DMS153 (cell line): ENCODE measurements at regions not wholly inside any gene's neighbourhood (a gene's known extent, or its start where the extent isn't known, plus 50 kb on each side); places are given as distances from the start of the nearest gene placed in this dataset.

Source experiments
- DNase-seq: peaks from one replicate; lab custom pipeline; 2025; lab: John Stamatoyannopoulos, UW

DNA sequence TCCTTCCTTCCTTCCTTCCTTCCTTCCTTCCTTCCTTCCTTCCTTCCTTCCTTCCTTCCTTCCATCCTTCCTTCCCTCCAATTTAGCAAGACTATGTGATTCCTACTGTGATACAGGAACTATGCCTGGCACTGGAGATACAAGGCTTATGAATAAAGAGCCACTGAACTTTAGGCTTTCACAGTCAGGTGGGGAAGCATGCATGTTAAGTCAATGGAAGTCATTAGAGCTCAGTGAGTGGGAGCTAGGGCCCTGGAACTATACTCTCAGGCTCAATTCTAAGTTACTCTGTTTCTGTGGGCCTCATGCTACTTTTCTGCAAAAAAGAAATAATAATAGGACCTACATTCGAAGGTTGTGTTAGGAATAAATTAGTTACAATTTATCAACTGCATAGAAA lies 527.6 kb upstream of the ZEB2 start:
- DNase-seq: no peak

DNA sequence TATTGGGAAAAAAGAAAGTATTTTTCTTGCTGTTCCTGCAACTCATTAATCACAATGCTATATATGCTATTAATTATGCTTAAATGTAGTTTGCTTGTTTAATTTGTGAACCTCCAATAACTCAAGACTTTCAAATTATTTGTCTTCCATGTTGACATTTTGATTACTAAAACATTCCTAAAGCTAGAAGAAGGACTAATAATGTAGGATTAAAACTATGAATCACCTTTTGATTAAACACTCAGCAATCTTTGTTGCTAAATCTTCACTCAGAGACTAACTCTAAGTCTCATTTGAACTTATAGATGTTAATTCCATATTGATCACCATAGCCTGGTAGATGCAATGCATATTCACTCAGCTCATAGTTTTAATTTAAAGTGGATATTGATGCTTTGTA lies 524.6 kb upstream of the ZEB2 start:
- no peak for DNase-seq

DNA sequence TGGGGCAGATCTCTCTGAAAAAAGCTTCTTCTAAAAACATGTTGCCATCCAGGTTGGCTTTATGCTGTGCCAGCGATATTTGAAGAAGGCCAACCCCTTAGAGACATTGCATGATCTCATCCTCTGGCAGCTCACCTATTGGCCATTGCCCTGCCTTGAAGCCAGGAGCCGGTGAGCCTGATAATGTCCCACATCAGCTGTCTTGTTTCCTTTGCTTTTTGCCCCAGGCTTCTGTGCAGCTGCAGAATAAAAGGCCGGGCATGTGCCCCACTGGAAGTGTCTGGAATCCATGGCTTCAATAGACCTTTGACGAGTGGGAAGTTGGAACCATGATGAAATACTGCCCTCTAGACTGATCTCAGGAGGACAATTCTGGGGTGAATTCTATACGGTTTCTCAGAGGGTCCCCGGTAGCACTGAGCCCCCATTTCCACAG lies 523.5 kb upstream of the ZEB2 start:
- DNase-seq: no peak

DNA sequence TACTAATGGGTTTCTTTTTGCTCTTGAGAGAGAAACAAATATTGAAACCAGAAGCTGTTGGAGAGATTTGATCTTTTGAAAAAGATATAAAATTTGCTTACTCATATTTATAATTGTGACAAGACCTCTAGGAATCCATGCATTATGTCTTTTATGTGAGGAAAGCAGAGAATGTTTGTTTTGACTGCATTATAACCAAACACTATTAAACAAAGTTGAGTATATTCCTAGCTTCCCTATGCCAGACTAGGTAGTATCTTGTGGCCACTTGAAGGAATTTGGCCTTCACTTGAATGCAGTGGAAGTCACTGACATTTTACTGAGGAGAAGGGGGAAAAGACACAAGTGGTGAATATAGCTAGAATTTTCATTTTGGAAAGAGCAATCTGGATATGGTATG lies 521.8 kb upstream of the ZEB2 start:
- DNase-seq: no peak

GRCh38 chr2:145040433-145040832 lies 520.5 kb upstream of the ZEB2 start:
- DNase-seq: no peak

- no peak for DNase-seq
Measured at GRCh38 chr2:145038041-145038525, 518.2 kb upstream of the ZEB2 start.

DNA sequence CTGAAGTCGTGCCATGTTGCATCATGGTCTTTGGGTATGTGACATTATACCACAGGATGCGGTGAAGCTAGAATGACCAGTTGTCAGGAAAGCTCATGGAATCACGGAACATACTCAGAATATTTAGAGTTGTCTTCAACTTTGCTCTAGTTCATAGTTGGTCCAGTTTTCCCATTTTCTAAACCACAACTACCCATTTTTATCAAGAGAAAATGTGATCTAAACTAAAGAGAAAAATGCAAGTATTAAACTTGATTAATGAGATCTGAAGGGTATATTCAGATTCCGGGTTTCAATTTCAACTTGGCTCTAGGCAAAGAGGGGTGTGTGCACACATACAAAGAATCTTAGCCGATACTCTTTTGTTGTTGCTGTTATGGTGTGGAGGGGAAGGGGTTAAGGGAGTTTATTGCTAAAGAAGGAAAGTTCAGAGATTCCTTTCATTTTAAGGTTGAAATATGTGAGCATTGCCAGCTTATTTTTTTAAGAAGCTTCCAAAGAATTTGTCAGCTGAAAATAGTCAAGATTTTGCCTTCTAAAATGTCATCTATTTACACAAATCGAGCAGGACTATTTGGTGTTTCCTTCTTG lies 516.6 kb upstream of the ZEB2 start:
- DNase-seq: no peak

DNA sequence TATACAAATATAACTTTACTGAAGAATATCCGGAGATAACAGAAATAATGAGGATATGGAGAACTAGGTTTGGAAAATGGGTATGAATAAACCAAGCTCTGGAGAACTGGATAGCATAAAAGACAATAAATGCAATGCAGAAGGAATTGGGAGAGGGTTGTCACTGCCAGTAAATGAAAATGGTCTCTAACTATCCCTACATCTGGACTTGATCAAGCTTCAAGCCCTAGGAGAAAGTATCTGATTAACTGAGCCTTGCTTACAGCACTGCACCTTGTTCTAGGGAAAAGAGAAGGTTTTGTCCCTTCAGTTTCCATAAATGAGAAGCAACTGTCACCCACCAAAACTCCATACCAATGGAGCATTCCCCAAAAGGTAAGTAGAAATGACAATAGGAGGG lies 514.6 kb upstream of the ZEB2 start:
- DNase-seq: no peak

DNA sequence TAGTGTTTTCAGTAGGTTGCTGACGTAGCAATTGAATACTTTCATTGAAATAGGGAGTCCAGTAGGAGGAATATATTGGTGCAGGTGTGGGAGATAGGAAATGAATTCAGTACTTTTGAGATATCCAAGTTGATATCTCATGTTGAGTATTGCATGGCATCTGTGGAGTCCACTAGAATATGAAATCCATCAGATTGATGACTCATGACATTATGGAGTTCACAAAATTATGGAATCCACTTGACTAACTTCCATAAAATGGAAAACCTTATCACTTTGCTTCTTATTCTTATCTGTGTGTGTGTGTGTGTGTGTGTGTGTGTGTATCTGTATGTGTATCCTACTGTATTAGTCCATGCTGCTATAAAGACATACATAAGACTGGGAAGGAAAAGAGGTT lies 513.5 kb upstream of the ZEB2 start:
- DNase-seq: no peak

DNA sequence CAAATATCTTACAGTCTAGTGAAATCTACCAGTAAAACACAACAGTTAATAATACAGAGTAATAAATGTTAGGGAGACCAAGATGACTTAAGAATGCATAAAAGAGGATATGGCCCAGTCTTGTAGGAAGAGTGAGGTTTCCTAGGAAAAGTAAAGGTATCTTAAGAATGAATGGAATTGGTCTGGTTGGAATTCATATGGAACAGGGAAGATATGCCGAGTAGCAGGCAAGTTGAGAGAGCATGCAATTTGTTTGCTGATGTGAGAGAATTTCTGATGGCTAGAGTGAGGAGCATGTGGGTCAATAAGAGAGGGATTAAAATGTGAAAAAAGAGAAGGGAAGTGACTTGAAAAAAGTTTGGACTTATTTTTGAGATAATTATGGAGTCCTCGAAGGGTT lies 512.9 kb upstream of the ZEB2 start:
- no peak for DNase-seq

DNA sequence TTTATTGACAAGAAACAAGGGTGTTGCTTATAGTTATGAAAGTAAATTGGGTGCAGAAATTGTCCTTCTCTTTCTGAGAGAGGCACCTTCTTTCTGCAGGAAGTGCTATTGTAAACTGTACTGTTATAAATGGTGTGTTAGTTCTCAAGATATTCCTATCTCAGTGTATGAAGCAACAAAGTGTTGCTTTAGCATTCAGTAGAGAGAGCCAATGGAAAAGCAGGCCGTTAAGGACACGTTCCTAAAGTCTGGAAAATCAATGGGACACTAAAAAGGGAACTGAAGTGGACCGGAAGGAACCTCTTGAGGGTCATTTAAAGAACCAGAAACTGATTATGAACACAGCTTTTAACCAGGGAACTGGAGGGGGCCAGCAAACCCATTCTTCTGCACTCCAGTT lies 510.0 kb upstream of the ZEB2 start:
- no peak for DNase-seq

DNA sequence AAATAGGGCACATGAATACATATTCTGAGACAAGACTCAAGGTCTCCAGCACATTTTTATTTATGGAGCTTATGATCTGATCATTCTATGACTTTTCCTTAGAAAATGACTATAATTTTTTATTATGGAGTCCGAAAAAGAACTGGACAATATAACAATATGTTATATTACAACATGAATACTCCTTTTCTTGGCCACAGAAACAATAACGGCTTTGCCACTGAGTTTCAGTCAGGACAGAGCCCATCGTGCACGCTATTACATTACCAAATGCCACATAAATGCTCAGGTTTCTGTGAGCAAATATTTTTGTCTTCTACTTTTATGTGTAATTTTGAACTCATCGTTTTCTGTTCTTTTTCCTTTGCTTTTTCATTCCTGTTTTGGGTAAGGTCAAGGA lies 509.2 kb upstream of the ZEB2 start:
- DNase-seq: no peak

- no peak for DNase-seq
Measured at GRCh38 chr2:145028101-145028920, 508.4 kb upstream of the ZEB2 start.

GRCh38 chr2:145026456-145027455 lies 506.8 kb upstream of the ZEB2 start:
- no peak for DNase-seq

GRCh38 chr2:145025382-145025781 lies 505.5 kb upstream of the ZEB2 start:
- DNase-seq: no peak

GRCh38 chr2:145023334-145023934 lies 503.5 kb upstream of the ZEB2 start:
- no peak for DNase-seq

DNA sequence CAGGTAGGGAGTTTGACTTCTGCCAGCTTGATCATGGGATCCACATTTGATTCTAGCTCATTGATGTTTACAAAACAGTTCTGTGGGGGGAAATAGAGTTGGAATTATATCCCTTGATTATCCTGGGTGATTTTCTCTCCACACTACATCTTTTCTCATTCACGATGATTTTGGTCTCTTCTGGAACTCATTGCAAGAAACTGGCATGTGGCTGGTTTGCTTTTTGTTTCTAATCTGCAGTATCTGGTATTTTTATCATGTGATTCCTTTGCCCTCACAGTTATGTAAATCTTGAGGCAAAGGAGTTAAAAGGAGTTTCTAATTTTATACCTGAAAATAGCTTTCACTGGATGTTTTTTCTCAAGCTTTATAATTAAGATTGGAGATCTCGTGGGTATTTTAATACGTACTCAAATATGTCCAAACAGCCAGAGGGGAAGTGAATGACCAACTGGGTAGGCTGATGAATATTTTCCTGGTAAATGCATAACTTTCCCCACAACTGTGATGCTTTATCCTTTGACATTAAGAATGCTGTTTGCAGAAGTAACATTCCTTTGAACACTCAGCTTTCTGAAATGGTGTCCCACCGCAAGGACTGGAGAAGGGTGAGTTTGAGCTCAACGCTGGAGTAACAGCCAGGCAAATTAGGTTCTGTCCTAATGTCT lies 502.9 kb upstream of the ZEB2 start:
- DNase-seq: no peak

GRCh38 chr2:145021962-145022665 lies 502.2 kb upstream of the ZEB2 start:
- DNase-seq: no peak

GRCh38 chr2:145020694-145021093 lies 500.8 kb upstream of the ZEB2 start:
- no peak for DNase-seq

- DNase-seq: no peak
Measured at GRCh38 chr2:145020139-145020538, 500.2 kb upstream of the ZEB2 start.

DNA sequence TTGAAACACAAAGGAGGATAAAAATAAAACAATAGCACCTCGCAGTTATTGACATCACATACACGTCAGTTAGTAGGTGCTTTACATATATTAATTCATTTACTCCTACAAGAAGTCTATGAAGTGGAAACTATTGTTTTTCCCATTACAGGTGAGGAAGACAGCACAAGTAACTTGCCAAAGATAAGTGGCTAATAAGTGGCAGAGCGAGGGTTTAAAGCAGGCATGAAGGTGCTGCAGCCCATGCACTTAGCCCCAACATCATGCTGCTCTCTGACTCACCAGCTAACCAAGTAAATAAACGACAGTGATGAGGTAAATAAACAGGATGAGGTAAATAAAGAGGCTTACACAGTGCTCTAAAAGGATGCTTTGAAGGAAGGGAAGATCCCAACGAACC lies 498.6 kb upstream of the ZEB2 start:
- DNase-seq: no peak
